ENCODE measurements at regions not wholly inside any gene's neighbourhood (a gene's known extent, or its start where the extent isn't known, plus 50 kb on each side); places are given as distances from the start of the nearest gene placed in this dataset.
"Not testable (repeated sequence)": the region's sequence is repeated elsewhere in the genome, so short reads cannot be mapped to it uniquely, and the experiment has no call there.

GRCh38 chr1:41976671-41977070 lies 57.9 kb upstream of the HIVEP3 start:
- Histone ChIP-seq H3K36me3 (ENCODE audit: low read depth) (no peaks in the 10 kb centered on the region), H3K9me3 (no peaks in the 10 kb centered on the region), H3K4me1 (ENCODE audit: low read depth) (no peaks in the 10 kb centered on the region), H3K4me3 (no peak overlapping the region)
- intact Hi-C loops (cut with DNase I, micrococcal nuclease): no loop called here
- ATAC-seq (no peak), DNase-seq (no peak)
- no peak for TF ChIP-seq CTCF (IDR thresholded peaks at IDR 0.05)

GRCh38 chr1:41975850-41976569 lies 57.3 kb upstream of the HIVEP3 start:
- no peak for ATAC-seq
- Histone ChIP-seq H3K36me3 (ENCODE audit: low read depth) (no peaks in the 10 kb centered on the region), H3K4me3 (no peak overlapping the region), H3K9me3 (no peaks in the 10 kb centered on the region), H3K4me1 (ENCODE audit: low read depth) (no peaks in the 10 kb centered on the region)
- intact Hi-C loops (cut with DNase I, micrococcal nuclease): no loop called here
- DNase-seq: no peak
- no peak for TF ChIP-seq CTCF (IDR thresholded peaks at IDR 0.05)

GRCh38 chr1:41975121-41975520 lies 56.4 kb upstream of the HIVEP3 start:
- H3K9me3 ChIP-seq: no peaks in the 10 kb centered on the region
- DNase-seq (no peak), ATAC-seq (no peak)
- intact Hi-C loops (cut with DNase I, micrococcal nuclease): no loop called here
- no peak overlapping the region for H3K4me3 ChIP-seq
- TF ChIP-seq CTCF (IDR thresholded peaks at IDR 0.05): no peak
- no peaks in the 10 kb centered on the region for H3K4me1 ChIP-seq (ENCODE audit: low read depth)
- H3K36me3 ChIP-seq (ENCODE audit: low read depth): no peaks in the 10 kb centered on the region

- H3K9me3 ChIP-seq; H3K4me3 ChIP-seq; ATAC-seq; H3K4me1 ChIP-seq (ENCODE audit: low read depth); intact Hi-C loops (cut with DNase I, micrococcal nuclease); H3K36me3 ChIP-seq (ENCODE audit: low read depth); DNase-seq: not testable (repeated sequence)
Observed at GRCh38 chr1:41968557-41968956, 49.8 kb upstream of the HIVEP3 start.

Data from mucosa of descending colon (tissue), 3 donors.